GM12874 (cell line): ENCODE measurements at regions not wholly inside any gene's neighbourhood (a gene's known extent, or its start where the extent isn't known, plus 50 kb on each side); places are given as distances from the start of the nearest gene placed in this dataset.

ENCODE experiments used
- CTCF ChIP-seq: IDR thresholded peaks from 2 replicates; pipeline ENCODE4 v1.5.1; 2011; ENCODE audit warnings: low read depth, mild to moderate bottlenecking, control low read depth, low read length, moderate library complexity; ENCODE audit not compliant: insufficient read depth

DNA sequence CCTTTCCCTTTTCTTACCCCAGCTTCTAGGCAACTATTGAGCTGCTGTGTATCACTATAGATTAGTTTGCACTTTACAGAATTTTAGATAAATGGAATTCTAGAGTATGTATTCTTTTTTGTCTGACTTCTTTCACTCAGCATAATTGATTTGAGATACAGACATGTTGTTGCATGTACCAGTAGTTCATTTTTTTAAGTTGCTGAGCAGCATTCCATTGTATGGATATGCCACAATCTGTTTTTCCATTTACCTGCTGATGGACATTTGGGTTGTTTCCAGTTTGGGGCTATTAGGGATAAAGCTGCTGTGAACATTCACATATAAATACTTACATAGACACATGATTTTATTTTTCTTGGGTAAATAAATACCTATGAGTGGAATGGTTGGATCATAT lies 135.7 kb downstream of the IGF1 start:
- TF ChIP-seq CTCF: no peak

GRCh38 chr12:102343361-102344121 lies 136.8 kb downstream of the IGF1 start:
- TF ChIP-seq CTCF: no peak

GRCh38 chr12:102342281-102343006 lies 137.9 kb downstream of the IGF1 start:
- TF ChIP-seq CTCF: no peak

DNA sequence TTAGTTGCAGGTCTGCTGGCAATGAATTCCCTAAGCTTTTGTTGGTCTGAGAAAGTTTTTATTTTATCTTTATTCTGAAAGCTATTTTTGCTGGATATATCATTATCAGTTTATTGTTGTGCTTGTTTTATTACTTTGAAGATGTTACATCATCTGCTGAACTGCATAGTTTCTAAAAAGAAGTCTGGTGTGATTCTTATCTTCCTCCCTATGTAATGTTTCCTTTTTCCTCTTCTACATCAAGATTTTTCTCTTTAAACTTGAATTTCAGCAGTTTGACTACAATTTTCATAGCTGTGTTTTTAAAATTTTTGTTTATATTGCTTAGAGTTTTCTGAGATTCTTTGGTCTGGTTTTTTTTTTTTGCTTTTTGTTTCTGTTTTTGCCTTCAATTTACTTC lies 137.1 kb upstream of the PMCH start:
- no peak for TF ChIP-seq CTCF

- TF ChIP-seq CTCF: no peak
These were observed 133.8 kb upstream of the PMCH start for GRCh38 chr12:102331419-102331818.

DNA sequence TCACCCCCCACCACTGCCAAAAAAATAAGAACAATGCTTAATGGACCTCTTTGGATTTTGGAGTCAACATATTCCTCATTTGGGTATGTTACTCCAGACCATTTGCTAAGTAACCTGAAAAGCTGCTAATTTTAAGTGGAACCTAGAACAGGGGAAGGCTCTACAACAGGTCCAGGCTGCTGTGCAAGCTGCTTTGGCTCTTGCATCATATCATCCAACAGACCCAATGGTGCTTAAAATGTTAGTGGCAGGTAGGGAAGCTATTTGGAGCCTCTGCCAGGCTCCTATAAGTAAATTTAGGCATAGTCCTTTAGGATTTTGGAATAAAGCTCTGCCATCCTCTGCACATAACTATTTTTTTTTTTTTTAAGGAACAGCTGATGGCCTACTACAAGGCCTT lies 132.2 kb upstream of the PMCH start:
- TF ChIP-seq CTCF: no peak

DNA sequence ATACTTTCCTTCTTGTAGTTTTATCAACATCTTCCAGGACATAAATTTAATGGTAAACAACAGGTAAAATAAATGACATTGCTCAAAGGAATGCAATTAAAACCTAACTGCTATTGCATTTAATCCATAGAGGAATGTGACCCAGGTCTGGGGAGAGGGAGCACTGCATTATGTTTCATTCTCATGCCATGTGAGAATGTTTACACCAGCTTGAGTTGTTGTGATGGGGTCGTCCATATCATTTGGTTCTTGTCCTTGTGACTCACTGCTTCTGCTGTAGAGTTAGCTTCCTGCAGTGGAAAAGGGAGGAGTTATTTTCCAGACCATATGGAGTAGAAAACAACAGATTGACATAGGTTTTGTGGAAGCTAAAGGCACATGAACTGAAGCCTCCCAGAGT lies 129.3 kb upstream of the PMCH start:
- no peak for TF ChIP-seq CTCF
